DND-41 (cell line): ENCODE measurements at regions not wholly inside any gene's neighbourhood (a gene's known extent, or its start where the extent isn't known, plus 50 kb on each side); places are given as distances from the start of the nearest gene placed in this dataset.

ENCODE experiments used
- EZH2 ChIP-seq: IDR thresholded peaks from 3 replicates; pipeline ENCODE4 v1.6.1; 2012; ENCODE audit warnings: borderline replicate concordance, low read depth, mild to moderate bottlenecking, moderate library complexity, low read length, inconsistent platforms; ENCODE audit not compliant: severe bottlenecking
- TF ChIP-seq, protein P1 (sequence below): IDR thresholded peaks from 2 replicates; pipeline ENCODE4 v1.5.1; 2012; ENCODE audit warnings: borderline replicate concordance, low read length, moderate library complexity, mild to moderate bottlenecking; ENCODE audit not compliant: poor library complexity, severe bottlenecking; ENCODE audit errors: extremely low read depth

DNA sequence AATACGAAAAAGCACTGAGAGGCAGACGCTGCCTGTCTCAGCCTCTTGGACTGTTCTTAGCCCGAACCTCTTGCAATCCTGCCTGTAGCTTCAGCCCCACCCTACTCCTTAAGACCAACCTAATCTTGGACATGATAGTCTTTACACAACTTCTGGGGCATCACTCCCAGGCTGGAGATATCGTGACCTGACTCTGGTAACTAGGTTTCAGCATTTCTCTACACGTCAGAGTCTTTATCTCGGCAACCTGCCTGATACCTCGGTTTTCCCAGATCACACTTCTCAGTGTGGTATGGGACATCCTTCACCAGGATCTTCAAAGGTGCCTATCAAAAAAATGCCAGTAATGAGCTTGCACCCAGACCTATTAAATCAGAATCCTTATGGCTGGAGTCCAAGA is 590.2 kb upstream of the KCNMB2 start:
- TF ChIP-seq, protein P1, sequence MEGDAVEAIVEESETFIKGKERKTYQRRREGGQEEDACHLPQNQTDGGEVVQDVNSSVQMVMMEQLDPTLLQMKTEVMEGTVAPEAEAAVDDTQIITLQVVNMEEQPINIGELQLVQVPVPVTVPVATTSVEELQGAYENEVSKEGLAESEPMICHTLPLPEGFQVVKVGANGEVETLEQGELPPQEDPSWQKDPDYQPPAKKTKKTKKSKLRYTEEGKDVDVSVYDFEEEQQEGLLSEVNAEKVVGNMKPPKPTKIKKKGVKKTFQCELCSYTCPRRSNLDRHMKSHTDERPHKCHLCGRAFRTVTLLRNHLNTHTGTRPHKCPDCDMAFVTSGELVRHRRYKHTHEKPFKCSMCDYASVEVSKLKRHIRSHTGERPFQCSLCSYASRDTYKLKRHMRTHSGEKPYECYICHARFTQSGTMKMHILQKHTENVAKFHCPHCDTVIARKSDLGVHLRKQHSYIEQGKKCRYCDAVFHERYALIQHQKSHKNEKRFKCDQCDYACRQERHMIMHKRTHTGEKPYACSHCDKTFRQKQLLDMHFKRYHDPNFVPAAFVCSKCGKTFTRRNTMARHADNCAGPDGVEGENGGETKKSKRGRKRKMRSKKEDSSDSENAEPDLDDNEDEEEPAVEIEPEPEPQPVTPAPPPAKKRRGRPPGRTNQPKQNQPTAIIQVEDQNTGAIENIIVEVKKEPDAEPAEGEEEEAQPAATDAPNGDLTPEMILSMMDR, result no peak
- TF ChIP-seq EZH2, result no peak
